GM12801 (cell line): ENCODE measurements at regions not wholly inside any gene's neighbourhood (a gene's known extent, or its start where the extent isn't known, plus 50 kb on each side); places are given as distances from the start of the nearest gene placed in this dataset.

Experiments used
- CTCF ChIP-seq: IDR thresholded peaks from one replicate; pipeline ENCODE4 v1.5.1; 2011; ENCODE audit warnings: control low read depth; ENCODE audit not compliant: insufficient read length; ENCODE audit errors: extremely low read depth

GRCh38 chr16:51245658-51245995 is 94.6 kb upstream of the SALL1 start:
- TF ChIP-seq CTCF = no peak

GRCh38 chr16:51244887-51245657 is 94.0 kb upstream of the SALL1 start:
- no peak for TF ChIP-seq CTCF

GRCh38 chr16:51243936-51244436 is 92.9 kb upstream of the SALL1 start:
- TF ChIP-seq CTCF = no peak

GRCh38 chr16:51242296-51242994 is 91.4 kb upstream of the SALL1 start:
- TF ChIP-seq CTCF = no peak

GRCh38 chr16:51239196-51239595 is 88.1 kb upstream of the SALL1 start:
- no peak for TF ChIP-seq CTCF

- no peak for TF ChIP-seq CTCF
These were observed 86.8 kb upstream of the SALL1 start for GRCh38 chr16:51237861-51238378.

GRCh38 chr16:51237207-51237606 is 86.1 kb upstream of the SALL1 start:
- no peak for TF ChIP-seq CTCF
